H1 (cell line): ENCODE measurements at regions not wholly inside any gene's neighbourhood (a gene's known extent, or its start where the extent isn't known, plus 50 kb on each side); places are given as distances from the start of the nearest gene placed in this dataset.

Experiments
- CTCF ChIA-PET: fragments of 300-600 bp; sonication (Branson Sonifier 250); formaldehyde crosslinking; loops from one replicate; lab custom pipeline; 2021; ENCODE audit not compliant: partially characterized antibody; lab: Charles Lee
- POLR2A ChIA-PET: fragments of 300-600 bp; sonication (Branson Sonifier 250); formaldehyde crosslinking; loops from one replicate; lab custom pipeline; 2021; ENCODE audit warnings: inconsistent platforms; ENCODE audit not compliant: partially characterized antibody; lab: Charles Lee
- DNase-seq, 2 experiments: peaks; one replicate each; pipeline versions ENCODE4 v3.0.0 to v3.0.0-alpha.2; 2010 to 2022; ENCODE audit warnings: low spot score in 2 of 2, low read depth in 1 of 2, mixed read lengths in 1 of 2
- FAIRE-seq: peaks from 2 replicates; lab custom pipeline; 2011; peaks lifted over from hg19 to GRCh38; lab: Jason Lieb, UNC
- H2AFZ ChIP-seq: 2 replicates; pipeline ENCODE4 v1.8.1; 2012; ENCODE audit warnings: low read length, inconsistent platforms
- H2AK5ac ChIP-seq: 2 replicates; pipeline ENCODE4 v1.6.1; 2013; ENCODE audit warnings: low read depth, low read length
- H2BK120ac ChIP-seq: replicated peaks from 2 replicates; pipeline ENCODE3; 2013; ENCODE audit warnings: low read depth, low read length, inconsistent platforms
- H2BK12ac ChIP-seq: 2 replicates; pipeline ENCODE4 v1.6.1; 2013; ENCODE audit warnings: low read depth, low read length
- H2BK15ac ChIP-seq: 2 replicates; pipeline ENCODE4 v1.6.1; 2013; ENCODE audit warnings: low read length
- H2BK20ac ChIP-seq: 2 replicates; pipeline ENCODE4 v1.6.1; 2013; ENCODE audit warnings: low read length
- H2BK5ac ChIP-seq: 2 replicates; pipeline ENCODE4 v1.6.1; 2013; ENCODE audit warnings: low read depth, low read length
- H3K14ac ChIP-seq: 2 replicates; pipeline ENCODE4 v1.6.1; 2013; ENCODE audit warnings: inconsistent platforms; ENCODE audit not compliant: insufficient read length
- H3K18ac ChIP-seq: 2 replicates; pipeline ENCODE4 v1.6.1; 2013; ENCODE audit warnings: low read length; ENCODE audit errors: extremely low read depth
- H3K23ac ChIP-seq: 2 replicates; pipeline ENCODE4 v1.6.1; 2013; ENCODE audit warnings: inconsistent platforms; ENCODE audit not compliant: insufficient read length
- H3K23me2 ChIP-seq: 2 replicates; pipeline ENCODE4 v1.6.1; 2013; ENCODE audit warnings: low read depth, low read length
- H3K27ac ChIP-seq: 2 replicates; pipeline ENCODE4 v1.6.1; 2011; ENCODE audit warnings: low read depth, low read length, inconsistent platforms
- H3K27me3 ChIP-seq, 4 experiments: replicated peaks in 1 of 4; 1 replicate in 1 of 4; 2 replicates in 3 of 4; pipeline versions ENCODE4 v1.6.1 to v1.8.1; 2011 to 2013; ENCODE audit warnings: low read length in 3 of 4, mild to moderate bottlenecking in 3 of 4, inconsistent platforms in 2 of 4, mixed read lengths in 2 of 4, moderate library complexity in 1 of 4; ENCODE audit not compliant: control insufficient read depth in 3 of 4, insufficient read depth in 3 of 4; ENCODE audit errors: extremely low read depth in 1 of 4
- H3K36me3 ChIP-seq, 4 experiments: 2 replicates each; pipeline versions ENCODE4 v1.6.1 to v1.8.1; 2011 to 2013; ENCODE audit warnings: mild to moderate bottlenecking in 4 of 4, low read length in 3 of 4, moderate library complexity in 2 of 4, control low read depth in 1 of 4, inconsistent platforms in 1 of 4; ENCODE audit not compliant: insufficient read depth in 4 of 4, control insufficient read depth in 2 of 4
- H3K4ac ChIP-seq: replicated peaks from 2 replicates; pipeline ENCODE3; 2013; ENCODE audit warnings: low read length, low read depth, mixed read lengths, inconsistent platforms; ENCODE audit not compliant: insufficient read length
- H3K4me1 ChIP-seq, 4 experiments: replicated peaks in 1 of 4; 1 replicate in 1 of 4; 2 replicates in 3 of 4; pipeline versions ENCODE4 v1.6.1 to v1.8.1; 2011 to 2013; ENCODE audit warnings: low read length in 3 of 4, inconsistent platforms in 2 of 4, mixed read lengths in 1 of 4; ENCODE audit not compliant: insufficient read depth in 4 of 4, control insufficient read depth in 3 of 4
- H3K4me2 ChIP-seq, 2 experiments: 2 replicates each; pipeline versions ENCODE4 v1.6.1 to v1.8.1; 2011 to 2013; ENCODE audit warnings: low read depth in 2 of 2, low read length in 2 of 2, control low read depth in 1 of 2, inconsistent platforms in 1 of 2, mild to moderate bottlenecking in 1 of 2; ENCODE audit not compliant: insufficient read depth in 1 of 2
- H3K4me3 ChIP-seq, 4 experiments: fragments of 200-600, 300-600 bp in 1 of 4; sonication (generic), shearing (Covaris generic), sonication (Bioruptor Twin) in 1 of 4; 2 replicates each; pipeline versions ENCODE4 v1.5.1 to v1.8.1; 2011 to 2016; ENCODE audit warnings: low read length in 4 of 4, low read depth in 3 of 4, control low read depth in 2 of 4, inconsistent platforms in 2 of 4, mild to moderate bottlenecking in 2 of 4, mixed read lengths in 1 of 4, moderate library complexity in 1 of 4; ENCODE audit not compliant: insufficient read depth in 2 of 4; ENCODE audit errors: extremely low read depth in 1 of 4
- H3K56ac ChIP-seq: replicated peaks from 2 replicates; pipeline ENCODE3; 2013; ENCODE audit warnings: low read depth, mild to moderate bottlenecking, mixed read lengths, low read length, inconsistent platforms; ENCODE audit not compliant: insufficient read length
- H3K79me1 ChIP-seq: 2 replicates; pipeline ENCODE4 v1.6.1; 2013; ENCODE audit warnings: low read depth, low read length, control low read depth
- H3K79me2 ChIP-seq, 2 experiments: 2 replicates each; pipeline versions ENCODE4 v1.6.1 to v1.8.1; 2012 to 2013; ENCODE audit warnings: low read length in 2 of 2, mild to moderate bottlenecking in 2 of 2, inconsistent platforms in 1 of 2; ENCODE audit not compliant: insufficient read depth in 2 of 2, control insufficient read depth in 1 of 2
- H3K9ac ChIP-seq, 4 experiments: replicated peaks in 1 of 4; 1 replicate in 1 of 4; 2 replicates in 3 of 4; pipeline versions ENCODE4 v1.6.1 to v1.8.1; 2011 to 2013; ENCODE audit warnings: low read depth in 3 of 4, low read length in 3 of 4, control low read depth in 2 of 4, mild to moderate bottlenecking in 2 of 4, moderate library complexity in 2 of 4, inconsistent platforms in 1 of 4; ENCODE audit errors: extremely low read depth in 1 of 4
- H3K9me3 ChIP-seq, 2 experiments: 2 replicates each; pipeline versions ENCODE4 v1.6.1 to v1.8.1; 2012 to 2013; ENCODE audit warnings: mild to moderate bottlenecking in 2 of 2, moderate library complexity in 2 of 2, control low read depth in 1 of 2, inconsistent platforms in 1 of 2, low read depth in 1 of 2, low read length in 1 of 2, mixed read lengths in 1 of 2; ENCODE audit not compliant: insufficient read depth in 2 of 2
- H4K20me1 ChIP-seq, 2 experiments: replicated peaks in 1 of 2; 2 replicates each; pipeline versions ENCODE3 to v1.8.1; 2011 to 2013; ENCODE audit warnings: inconsistent platforms in 2 of 2, low read length in 2 of 2, mild to moderate bottlenecking in 1 of 2; ENCODE audit not compliant: insufficient read depth in 2 of 2, control insufficient read depth in 1 of 2
- H4K5ac ChIP-seq: 2 replicates; pipeline ENCODE4 v1.6.1; 2013; ENCODE audit warnings: low read length, low read depth, mixed read lengths, inconsistent platforms; ENCODE audit not compliant: insufficient read length
- H4K8ac ChIP-seq: 2 replicates; pipeline ENCODE4 v1.8.0; 2013; ENCODE audit warnings: mild to moderate bottlenecking, moderate library complexity, low read length, inconsistent platforms; ENCODE audit not compliant: insufficient read depth; ENCODE audit errors: extremely low read depth
- H4K91ac ChIP-seq: replicated peaks from 2 replicates; pipeline ENCODE3; 2013; ENCODE audit warnings: low read length, mixed read lengths, inconsistent platforms; ENCODE audit not compliant: insufficient read length
- CEBPB ChIP-seq: IDR thresholded peaks from 2 replicates; pipeline ENCODE4 v1.6.1; 2012; ENCODE audit warnings: low read depth, low read length
- CTCF ChIP-seq, 3 experiments: IDR thresholded peaks; 1 replicate in 2 of 3; 2 replicates in 1 of 3; pipeline versions ENCODE4 v1.5.1 to v1.6.1; 2011; ENCODE audit warnings: low read length in 3 of 3, mild to moderate bottlenecking in 3 of 3, inconsistent platforms in 2 of 3, low read depth in 1 of 3, moderate library complexity in 1 of 3; ENCODE audit not compliant: insufficient read depth in 1 of 3; ENCODE audit errors: control extremely low read depth in 1 of 3
- EP300 ChIP-seq, 2 experiments: IDR thresholded peaks; 1 replicate in 1 of 2; 2 replicates in 1 of 2; pipeline ENCODE4 v1.6.1; 2011 to 2012; ENCODE audit warnings: low read depth in 2 of 2, low read length in 2 of 2, mild to moderate bottlenecking in 2 of 2, borderline replicate concordance in 1 of 2, inconsistent platforms in 1 of 2, moderate library complexity in 1 of 2
- FOSL1 ChIP-seq: IDR thresholded peaks from 2 replicates; pipeline ENCODE4 v1.6.1; 2011; ENCODE audit warnings: mild to moderate bottlenecking, low read depth, low read length, moderate library complexity; ENCODE audit not compliant: insufficient read depth
- NANOG ChIP-seq: IDR thresholded peaks from 2 replicates; pipeline ENCODE4 v1.6.1; 2011; ENCODE audit warnings: low read length, low read depth, mild to moderate bottlenecking, inconsistent platforms; ENCODE audit not compliant: insufficient read depth, poor library complexity, severe bottlenecking
- NRF1 ChIP-seq: IDR thresholded peaks from 2 replicates; pipeline ENCODE4 v1.6.1; 2011; ENCODE audit warnings: mild to moderate bottlenecking, low read depth, low read length, improper control_type of control experiment
- POLR2A ChIP-seq, 2 experiments: IDR thresholded peaks; 1 replicate in 1 of 2; 2 replicates in 1 of 2; pipeline ENCODE4 v1.6.1; 2011; ENCODE audit warnings: low read depth in 2 of 2, low read length in 2 of 2, mild to moderate bottlenecking in 2 of 2; ENCODE audit errors: control extremely low read depth in 1 of 2
- POU5F1 ChIP-seq: IDR thresholded peaks from 2 replicates; pipeline ENCODE4 v1.6.1; 2011; ENCODE audit warnings: low read depth, mild to moderate bottlenecking, low read length, moderate library complexity
- RXRA ChIP-seq: IDR thresholded peaks from 2 replicates; pipeline ENCODE4 v1.6.1; 2011; ENCODE audit warnings: low read depth, mild to moderate bottlenecking, low read length, moderate library complexity; ENCODE audit not compliant: insufficient read depth
- SP2 ChIP-seq: IDR thresholded peaks from 2 replicates; pipeline ENCODE4 v1.6.1; 2012; ENCODE audit warnings: mild to moderate bottlenecking, low read length, inconsistent platforms
- SRF ChIP-seq: IDR thresholded peaks from 2 replicates; pipeline ENCODE4 v1.6.1; 2011; ENCODE audit warnings: mild to moderate bottlenecking, low read depth, low read length, moderate library complexity
- TCF12 ChIP-seq: IDR thresholded peaks from 2 replicates; pipeline ENCODE4 v1.6.1; 2011; ENCODE audit warnings: low read depth, mild to moderate bottlenecking, low read length
- YY1 ChIP-seq: IDR thresholded peaks from 2 replicates; pipeline ENCODE4 v1.6.1; 2011; ENCODE audit warnings: low read depth, mild to moderate bottlenecking, low read length
- WGBS, 2 experiments: shearing (Covaris generic) in 1 of 2; methylation state at CpG; one replicate each; pipeline versions ENCODE4 v1.1.6 to v1.1.7; 2013 to 2015; ENCODE audit warnings: low lambda C conversion rate in 2 of 2, mixed read lengths in 2 of 2, inconsistent platforms in 1 of 2, low coverage in 1 of 2, missing lambda C conversion rate in 1 of 2; ENCODE audit not compliant: insufficient replicate concordance in 2 of 2, insufficient coverage in 1 of 2, insufficient read length in 1 of 2; ENCODE audit errors: extremely low coverage in 1 of 2, missing lambda C conversion rate in 1 of 2; 5-methylcytosine and 5-hydroxymethylcytosine counted together

GRCh38 chr18:55110436-55110835, 151.2 kb upstream of the CCDC68 start:
- Histone ChIP-seq H3K27me3 (no peaks in the 10 kb centered on the region; a peak in 1 of 7 replicates), H3K79me2 (no peaks in the 10 kb centered on the region), H3K23me2 (no peaks in the 10 kb centered on the region), H2BK5ac (no peak overlapping the region), H4K20me1 (no peaks in the 10 kb centered on the region), H4K8ac (no peak overlapping the region), H3K9ac (no peak overlapping the region), H3K23ac (no peak overlapping the region), H2BK20ac (no peak overlapping the region), H3K79me1 (no peaks in the 10 kb centered on the region), H3K9me3 (no peaks in the 10 kb centered on the region), H3K27ac (no peak overlapping the region), H2AFZ (no peak overlapping the region), H3K4me1 (peaks cover 0 to 7% (median 2%) of the 10 kb centered on the region in 4 experiments; a peak in 3 of 7 replicates), H3K4me3 (no peak overlapping the region), H3K4ac (no peak overlapping the region), H4K5ac (no peak overlapping the region), H3K36me3 (no peaks in the 10 kb centered on the region), H2BK15ac (no peak overlapping the region), H2BK12ac (no peak overlapping the region), H3K4me2 (no peak overlapping the region), H3K14ac (no peak overlapping the region), H3K56ac (no peak overlapping the region), H2AK5ac (no peak overlapping the region), H4K91ac (no peak overlapping the region), H2BK120ac (no peak overlapping the region), H3K18ac (no peak overlapping the region)
- CTCF ChIA-PET: interaction anchor here (0.5 kb wide), 1 partner anchor 156 kb away, joined by 3 read pairs; no protein-coding TSS in a partner anchor
- DNase-seq: no peak
- POLR2A ChIA-PET: no interaction called here
- FAIRE-seq: no peak
- WGBS, 2 experiments: 87% methylated on average over 9 of the region's 9 CpGs; no CpG with 5 or more reads in 1 of the 2 experiments
- TF ChIP-seq CEBPB (no peak), RXRA (no peak), NRF1 (no peak), FOSL1 (no peak), SP2 (no peak), YY1 (no peak), SRF (no peak), CTCF (IDR thresholded peaks at IDR 0.05; ENCODE audit: control extremely low read depth in 1 of 3, insufficient read depth in 1 of 3, low read depth in 1 of 3, low read length in 3 of 3) (no peak), POU5F1 (no peak), NANOG (no peak), TCF12 (no peak), EP300 (IDR thresholded peaks at IDR 0.05; ENCODE audit: borderline replicate concordance in 1 of 2, low read depth in 2 of 2, low read length in 2 of 2) (no peak), POLR2A (IDR thresholded peaks at IDR 0.05; ENCODE audit: control extremely low read depth in 1 of 2, low read depth in 2 of 2, low read length in 2 of 2) (no peak)
